GM12878 (cell line): ENCODE measurements at regions not wholly inside any gene's neighbourhood (a gene's known extent, or its start where the extent isn't known, plus 50 kb on each side); places are given as distances from the start of the nearest gene placed in this dataset.

Experiments used
- ATAC-seq: fragments of 200-7000 bp; cut with Tn5 transposase; 3 replicates; pipeline ENCODE4 v1.9.1; 2020; ENCODE audit warnings: mild to moderate bottlenecking, moderate library complexity
- BruUV-seq: library from RNA; stranded (reverse); fragments of 400-500 nt; replicated peaks from 2 replicates; lab custom pipeline; 2021; lab: Mats Ljungman, UMichigan
- CTCF ChIA-PET: fragments of 300-600 bp; sonication (Branson Sonifier 250); formaldehyde crosslinking; extraction: SDS; loops from one replicate; lab custom pipeline; 2021; ENCODE audit warnings: inconsistent platforms; lab: Yijun Ruan, JAX
- POLR2A ChIA-PET: fragments of 350-600 bp; formaldehyde crosslinking; extraction: SDS; loops from one replicate; lab custom pipeline; 2021; ENCODE audit warnings: inconsistent platforms; lab: Charles Lee
- RAD21 ChIA-PET: fragments of 300-600 bp; sonication (Branson Sonifier 250); formaldehyde crosslinking; loops from one replicate; lab custom pipeline; 2023; ENCODE audit warnings: antibody characterized with exemption; ENCODE audit not compliant: unreplicated experiment; lab: Charles Lee
- SMC1A ChIA-PET: fragments of 300-600 bp; sonication (Branson Sonifier 250); formaldehyde crosslinking; loops from one replicate; lab custom pipeline; 2023; ENCODE audit not compliant: unreplicated experiment, uncharacterized antibody; lab: Charles Lee
- DNase-seq: peaks from one replicate; pipeline ENCODE4 v3.0.0-alpha.2; 2011; ENCODE audit warnings: low read depth, low spot score
- FAIRE-seq: peaks from 3 replicates; lab custom pipeline; 2011; peaks lifted over from hg19 to GRCh38; lab: Jason Lieb, UNC
- H2AFZ ChIP-seq: 2 replicates; pipeline ENCODE4 v1.6.0; 2011; ENCODE audit warnings: low read depth, low read length, control low read depth; ENCODE audit not compliant: control insufficient read depth
- H3K27ac ChIP-seq: 2 replicates; pipeline ENCODE4 v1.5.1; 2011; ENCODE audit warnings: control low read depth; ENCODE audit not compliant: control insufficient read depth, insufficient read depth
- H3K27me3 ChIP-seq, 2 experiments: replicated peaks in 1 of 2; 2 replicates each; pipeline versions ENCODE4 v1.6.0 to v1.6.1; 2011; ENCODE audit warnings: low read length in 1 of 2; ENCODE audit not compliant: control insufficient read depth in 2 of 2, insufficient read depth in 2 of 2
- H3K36me3 ChIP-seq, 2 experiments: 2 replicates each; pipeline ENCODE4 v1.5.1; 2011; ENCODE audit warnings: low read length in 1 of 2; ENCODE audit not compliant: control insufficient read depth in 2 of 2, insufficient read depth in 2 of 2
- H3K4me1 ChIP-seq: 2 replicates; pipeline ENCODE4 v1.6.1; 2011; ENCODE audit warnings: mild to moderate bottlenecking, low read length, moderate library complexity, mixed read lengths; ENCODE audit not compliant: control insufficient read depth, insufficient read depth
- H3K4me2 ChIP-seq: 2 replicates; pipeline ENCODE4 v1.6.0; 2011; ENCODE audit warnings: control low read depth; ENCODE audit not compliant: control insufficient read depth, insufficient read depth
- H3K4me3 ChIP-seq: fragments of 200-600 bp; sonication (generic); 2 replicates; pipeline ENCODE4 v1.5.1; 2016
- H3K79me2 ChIP-seq: 2 replicates; pipeline ENCODE4 v1.6.0; 2011; ENCODE audit warnings: low read length; ENCODE audit not compliant: control insufficient read depth, insufficient read depth
- H3K9ac ChIP-seq: 2 replicates; pipeline ENCODE4 v1.8.0; 2011; ENCODE audit warnings: low read length, control low read depth, mixed read lengths; ENCODE audit not compliant: control insufficient read depth, insufficient read depth
- H3K9me3 ChIP-seq: replicated peaks from 3 replicates; pipeline ENCODE4 v1.5.1; 2011; ENCODE audit warnings: mild to moderate bottlenecking, low read length; ENCODE audit not compliant: control insufficient read depth, insufficient read depth
- H4K20me1 ChIP-seq: 2 replicates; pipeline ENCODE4 v1.6.0; 2011; ENCODE audit not compliant: control insufficient read depth, insufficient read depth
- CEBPZ ChIP-seq: fragments of 150-350 bp; IDR thresholded peaks from 2 replicates; pipeline ENCODE4 v1.6.1; 2016; ENCODE audit warnings: low read depth, low read length
- CTCF ChIP-seq, 3 experiments: IDR thresholded peaks in 2 of 3; conservative IDR thresholded peaks in 1 of 3; 2 replicates each; pipeline ENCODE4 v1.5.1; 2011; ENCODE audit warnings: low read depth in 3 of 3, low read length in 3 of 3, mild to moderate bottlenecking in 3 of 3, control low read depth in 2 of 3, moderate library complexity in 2 of 3, inconsistent platforms in 1 of 3, mixed read lengths in 1 of 3; ENCODE audit not compliant: control insufficient read depth in 2 of 3, insufficient read depth in 1 of 3; ENCODE audit errors: extremely low read depth in 1 of 3
- EED ChIP-seq: sonication (generic); IDR thresholded peaks from 2 replicates; pipeline ENCODE4 v1.6.1; 2016; ENCODE audit warnings: antibody characterized with exemption, low read depth
- ELK1 ChIP-seq: IDR thresholded peaks from 2 replicates; pipeline ENCODE4 v1.6.1; 2012; ENCODE audit warnings: low read depth, low read length, improper control_type of control experiment
- IKZF2 ChIP-seq, 2 experiments: fragments of 450-650 bp; IDR thresholded peaks; 2 replicates each; pipeline ENCODE4 v1.6.1; 2017; ENCODE audit warnings: mild to moderate bottlenecking in 2 of 2, moderate library complexity in 2 of 2
- KDM1A ChIP-seq: fragments of 200-600 bp; sonication (generic); IDR thresholded peaks from 2 replicates; pipeline ENCODE4 v1.6.1; 2016; ENCODE audit warnings: borderline replicate concordance
- MTA2 ChIP-seq: fragments of 450-650 bp; IDR thresholded peaks from 2 replicates; pipeline ENCODE4 v1.6.1; 2016; ENCODE audit warnings: low read depth, mild to moderate bottlenecking, moderate library complexity
- NFYA ChIP-seq: IDR thresholded peaks from 2 replicates; pipeline ENCODE4 v1.6.1; 2011; ENCODE audit warnings: low read depth, mild to moderate bottlenecking, low read length, improper control_type of control experiment, borderline replicate concordance
- PML ChIP-seq: IDR thresholded peaks from 2 replicates; pipeline ENCODE4 v1.6.1; 2012; ENCODE audit warnings: low read length, inconsistent platforms
- POU2F2 ChIP-seq: IDR thresholded peaks from 3 replicates; pipeline ENCODE4 v1.6.1; 2011; ENCODE audit warnings: low read depth, mild to moderate bottlenecking, low read length, borderline replicate concordance
- RAD51 ChIP-seq: fragments of 450-650 bp; IDR thresholded peaks from 2 replicates; pipeline ENCODE4 v1.6.1; 2016; ENCODE audit warnings: moderate library complexity, mild to moderate bottlenecking, inconsistent platforms
- RFX5 ChIP-seq: IDR thresholded peaks from 2 replicates; pipeline ENCODE4 v1.6.1; 2011; ENCODE audit warnings: low read depth, low read length, improper control_type of control experiment
- SKIL ChIP-seq: fragments of 450-650 bp; IDR thresholded peaks from 2 replicates; pipeline ENCODE4 v1.6.1; 2017; ENCODE audit warnings: mild to moderate bottlenecking, low read depth, inconsistent platforms; ENCODE audit not compliant: poor library complexity, severe bottlenecking
- SMC3 ChIP-seq: IDR thresholded peaks from 2 replicates; pipeline ENCODE4 v1.6.1; 2011; ENCODE audit warnings: low read length, improper control_type of control experiment, borderline replicate concordance
- SUPT20H ChIP-seq: IDR thresholded peaks from 2 replicates; pipeline ENCODE4 v1.6.1; 2011; ENCODE audit warnings: low read depth, mild to moderate bottlenecking, low read length, moderate library complexity, borderline replicate concordance; ENCODE audit not compliant: control insufficient read depth
- TAF1 ChIP-seq: IDR thresholded peaks from 2 replicates; pipeline ENCODE4 v1.6.1; 2011; ENCODE audit warnings: mild to moderate bottlenecking, low read depth, low read length, borderline replicate concordance
- WGBS: methylation state at CpG from one replicate; pipeline ENCODE4 v1.1.6; 2016; ENCODE audit warnings: low lambda C conversion rate; ENCODE audit not compliant: insufficient replicate concordance, insufficient coverage; ENCODE audit errors: missing lambda C conversion rate; 5-methylcytosine and 5-hydroxymethylcytosine counted together
- in situ Hi-C: fragments of 300-500 bp; cut with MboI; formaldehyde crosslinking; loops from 9 replicates; pipeline ENCODE4 v1.14.3; 2018; ENCODE audit warnings: mixed read lengths
- intact Hi-C: fragments of 100-400 bp; cut with micrococcal nuclease; formaldehyde crosslinking; loops from one replicate; pipeline ENCODE4 v1.14.2; 2022; ENCODE audit not compliant: unreplicated experiment

GRCh38 chr2:150134223-150134857, 353.1 kb downstream of the RND3 start:
- H3K4me1 ChIP-seq: no peaks in the 10 kb centered on the region
- in situ Hi-C loops: no loop called here
- intact Hi-C loops: loop anchor here (5.0 kb wide), 1 partner anchor 338 kb away; no protein-coding TSS in a partner anchor
- BruUV-seq: no TSS peak
- RAD21 ChIA-PET: no interaction called here
- no peaks in the 10 kb centered on the region for H3K79me2 ChIP-seq
- CTCF ChIA-PET: interaction anchor here (1.2 kb wide), 1 partner anchor 9 kb away, joined by 3 read pairs; no protein-coding TSS in a partner anchor
- H3K4me3 ChIP-seq: no peak overlapping the region
- no peak overlapping the region for H2AFZ ChIP-seq
- no peak overlapping the region for H3K9ac ChIP-seq
- no peak for ATAC-seq
- TF ChIP-seq SUPT20H (no peak), IKZF2 (IDR thresholded peaks at IDR 0.05) (no peak), RFX5 (no peak), CEBPZ (no peak), KDM1A (no peak), ELK1 (no peak), RAD51 (no peak), CTCF (IDR thresholded peaks at IDR 0.05 in 2 of 3, conservative IDR thresholded peaks at IDR 0.05 in 1 of 3; ENCODE audit: control insufficient read depth in 2 of 3, extremely low read depth in 1 of 3, insufficient read depth in 1 of 3, low read depth in 3 of 3, low read length in 3 of 3) (no peak), EED (no peak), TAF1 (no peak), MTA2 (no peak), NFYA (no peak), PML (no peak), POU2F2 (no peak), SKIL (no peak), SMC3 (no peak)
- TF ChIP-seq, all 136 proteins: peak for 0
- Histone ChIP-seq H4K20me1 (no peaks in the 10 kb centered on the region), H3K27me3 (no peaks in the 10 kb centered on the region), H3K9me3 (no peaks in the 10 kb centered on the region), H3K4me2 (no peak overlapping the region), H3K27ac (no peak overlapping the region), H3K36me3 (no peaks in the 10 kb centered on the region)
- 18% methylated on average over 6 of the region's 6 CpGs for WGBS
- ChIA-PET SMC1A (interaction anchor here (0.9 kb wide), 1 partner anchor 19 kb away, joined by 3 read pairs; no protein-coding TSS in a partner anchor), POLR2A (interaction anchor here (1.1 kb wide), 1 partner anchor 13 kb away, joined by 7 read pairs; no protein-coding TSS in a partner anchor)
- DNase-seq (no peak), FAIRE-seq (no peak)
